Spinal cord (tissue), 9 donors: ENCODE measurements at regions not wholly inside any gene's neighbourhood (a gene's known extent, or its start where the extent isn't known, plus 50 kb on each side); places are given as distances from the start of the nearest gene placed in this dataset.
"Not testable (repeated sequence)": the region's sequence is repeated elsewhere in the genome, so short reads cannot be mapped to it uniquely, and the experiment has no call there.

ENCODE experiments used
- DNase-seq, 6 donors: peaks; one replicate each; pipeline versions ENCODE4 v3.0.0 to v3.0.0-alpha.2; 2013 to 2015; ENCODE audit warnings: low spot score in 6 of 6, low read depth in 4 of 6
- H3K27ac ChIP-seq: one replicate; pipeline ENCODE4 v1.5.1; 2013; ENCODE audit warnings: low read depth, low read length, control low read depth
- H3K27me3 ChIP-seq: one replicate; pipeline ENCODE4 v1.6.1; 2013; ENCODE audit warnings: low read length; ENCODE audit not compliant: control insufficient read depth, insufficient read depth
- H3K36me3 ChIP-seq: one replicate; pipeline ENCODE4 v1.6.1; 2013; ENCODE audit warnings: low read length; ENCODE audit not compliant: control insufficient read depth, insufficient read depth
- H3K4me1 ChIP-seq: one replicate; pipeline ENCODE4 v1.6.1; 2013; ENCODE audit warnings: low read length; ENCODE audit not compliant: control insufficient read depth, insufficient read depth
- H3K4me3 ChIP-seq: one replicate; pipeline ENCODE4 v1.5.1; 2013; ENCODE audit warnings: low read depth, low read length, control low read depth
- H3K9me3 ChIP-seq: one replicate; pipeline ENCODE4 v1.6.1; 2013; ENCODE audit warnings: low read length; ENCODE audit not compliant: control insufficient read depth, insufficient read depth
- WGBS: methylation state at CpG from one replicate; pipeline ENCODE4 v1.1.5; 2013; ENCODE audit warnings: missing lambda C conversion rate; ENCODE audit not compliant: insufficient coverage; 5-methylcytosine and 5-hydroxymethylcytosine counted together
- donor health status: healthy.

- Histone ChIP-seq H3K27me3 (no peaks in the 10 kb centered on the region), H3K36me3 (no peaks in the 10 kb centered on the region), H3K27ac (no peak overlapping the region), H3K4me3 (no peak overlapping the region), H3K9me3 (no peaks in the 10 kb centered on the region), H3K4me1 (no peaks in the 10 kb centered on the region)
- 83% methylated on average over 9 of the region's 9 CpGs for WGBS
- DNase-seq = no peak
Measured at GRCh38 chr14:105857826-105858675, 331.7 kb downstream of the TMEM121 start.

GRCh38 chr14:105858676-105859025, 332.3 kb downstream of the TMEM121 start:
- 89% methylated on average over 4 of the region's 4 CpGs for WGBS

DNA sequence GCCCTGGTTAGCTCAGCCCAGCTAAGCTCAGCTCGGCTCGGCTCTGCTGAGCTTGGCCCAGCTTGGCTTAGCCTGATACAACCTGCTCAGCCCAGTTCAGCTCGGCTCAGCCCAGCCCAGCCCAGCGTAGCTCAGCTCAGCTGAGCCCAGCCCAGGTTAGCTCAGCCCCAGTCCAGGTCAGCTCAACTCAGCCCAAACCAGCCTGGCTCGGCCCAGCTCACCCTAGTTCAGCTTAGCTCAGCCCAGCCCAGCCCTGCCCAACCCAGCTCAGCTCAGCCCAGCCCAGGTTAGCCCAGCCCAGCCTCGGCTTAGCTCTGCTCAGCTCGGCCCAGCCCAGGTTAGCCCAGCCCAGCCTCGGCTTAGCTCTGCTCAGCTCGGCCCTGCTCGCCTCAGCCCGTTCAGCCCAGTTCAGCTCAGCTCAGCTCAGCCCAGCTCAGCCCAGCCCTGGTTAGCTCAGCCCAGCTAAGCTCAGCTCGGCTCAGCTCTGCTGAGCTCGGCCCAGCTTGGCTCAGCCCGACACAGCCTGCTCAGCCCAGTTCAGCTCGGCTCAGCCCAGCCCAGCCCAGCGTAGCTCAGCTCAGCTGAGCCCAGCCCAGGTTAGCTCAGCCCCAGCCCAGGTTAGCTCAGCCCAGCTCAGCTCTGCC, 332.8 kb downstream of the TMEM121 start:
- H3K4me1 ChIP-seq, H3K27ac ChIP-seq, H3K9me3 ChIP-seq, H3K27me3 ChIP-seq, H3K36me3 ChIP-seq, H3K4me3 ChIP-seq, DNase-seq: not testable (repeated sequence)
- WGBS = 72% methylated on average over 14 of the region's 16 CpGs

More at GRCh38 chr14:105858676-105859025, 332.3 kb downstream of the TMEM121 start:
- no peaks in the 10 kb centered on the region for H3K27me3 ChIP-seq
- no peak overlapping the region for H3K27ac ChIP-seq
- H3K36me3 ChIP-seq = no peaks in the 10 kb centered on the region
- no peak overlapping the region for H3K4me3 ChIP-seq
- no peaks in the 10 kb centered on the region for H3K4me1 ChIP-seq
- no peaks in the 10 kb centered on the region for H3K9me3 ChIP-seq
- DNase-seq = no peak

- Histone ChIP-seq H3K9me3 (peaks cover 1% of the 10 kb centered on the region), H3K4me1 (no peaks in the 10 kb centered on the region), H3K27me3 (no peaks in the 10 kb centered on the region), H3K36me3 (no peaks in the 10 kb centered on the region), H3K27ac (no peak overlapping the region), H3K4me3 (no peak overlapping the region)
- no peak for DNase-seq
- 83% methylated on average over 10 of the region's 11 CpGs for WGBS
Measured at GRCh38 chr14:105859717-105860614, 333.6 kb downstream of the TMEM121 start.

DNA sequence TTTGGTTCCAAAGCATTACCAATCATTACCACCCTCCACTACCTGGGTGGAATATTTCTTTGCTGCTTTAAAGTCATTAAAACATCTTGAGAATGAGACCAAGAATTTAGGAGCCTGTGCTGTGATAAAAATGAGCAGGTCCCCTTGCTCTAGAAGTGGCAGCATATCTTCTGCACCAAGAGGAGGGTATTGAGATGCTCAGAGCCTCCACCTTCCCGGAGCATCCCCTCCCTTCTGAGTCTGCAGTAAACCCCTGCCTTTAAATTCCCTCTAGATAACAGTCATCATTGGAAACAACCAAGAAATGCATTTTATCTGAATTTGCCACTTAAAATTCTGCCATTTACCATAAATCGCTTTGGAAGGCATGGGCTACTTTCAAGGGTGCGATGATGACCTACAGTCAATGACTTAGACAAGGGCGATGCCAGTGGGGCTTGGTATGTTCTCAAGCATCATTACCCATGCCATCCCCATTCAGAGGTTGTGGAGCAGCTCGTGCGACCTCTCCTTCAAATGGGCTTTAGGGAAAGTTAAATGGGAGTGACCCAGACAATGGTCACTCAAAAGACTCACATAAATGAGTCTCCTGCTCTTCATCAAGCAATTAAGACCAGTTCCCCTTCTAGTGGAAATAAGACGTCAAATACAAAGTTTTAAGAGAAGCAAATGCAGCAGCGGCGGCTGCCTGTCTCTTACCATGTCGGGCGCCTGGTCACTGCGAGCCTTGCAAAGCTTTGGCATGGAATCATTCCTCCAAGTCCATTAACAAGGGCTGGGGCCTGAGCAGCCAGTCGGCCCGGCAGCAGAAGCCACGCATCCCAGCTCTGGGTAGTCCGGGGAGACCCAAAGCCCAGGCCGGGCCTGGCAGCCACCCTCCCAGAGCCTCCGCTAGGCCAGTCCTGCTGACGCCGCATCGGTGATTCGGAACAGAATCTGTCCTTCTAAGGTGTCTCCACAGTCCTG, 334.5 kb downstream of the TMEM121 start:
- no peak overlapping the region for H3K27ac ChIP-seq
- peaks cover 2% of the 10 kb centered on the region for H3K9me3 ChIP-seq
- no peaks in the 10 kb centered on the region for H3K27me3 ChIP-seq
- no peaks in the 10 kb centered on the region for H3K36me3 ChIP-seq
- H3K4me3 ChIP-seq = no peak overlapping the region
- H3K4me1 ChIP-seq = no peaks in the 10 kb centered on the region
- DNase-seq = no peak
- 87% methylated on average over 14 of the region's 22 CpGs for WGBS

DNA sequence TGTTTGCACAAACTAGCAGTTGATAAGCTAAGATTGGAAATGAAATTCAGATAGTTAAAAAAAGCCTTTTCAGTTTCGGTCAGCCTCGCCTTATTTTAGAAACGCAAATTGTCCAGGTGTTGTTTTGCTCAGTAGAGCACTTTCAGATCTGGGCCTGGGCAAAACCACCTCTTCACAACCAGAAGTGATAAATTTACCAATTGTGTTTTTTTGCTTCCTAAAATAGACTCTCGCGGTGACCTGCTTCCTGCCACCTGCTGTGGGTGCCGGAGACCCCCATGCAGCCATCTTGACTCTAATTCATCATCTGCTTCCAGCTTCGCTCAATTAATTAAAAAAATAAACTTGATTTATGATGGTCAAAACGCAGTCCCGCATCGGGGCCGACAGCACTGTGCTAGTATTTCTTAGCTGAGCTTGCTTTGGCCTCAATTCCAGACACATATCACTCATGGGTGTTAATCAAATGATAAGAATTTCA, 335.6 kb downstream of the TMEM121 start:
- Histone ChIP-seq H3K4me1 (no peaks in the 10 kb centered on the region), H3K4me3 (no peak overlapping the region), H3K36me3 (no peaks in the 10 kb centered on the region), H3K27ac (no peak overlapping the region), H3K9me3 (peaks cover 2% of the 10 kb centered on the region), H3K27me3 (no peaks in the 10 kb centered on the region)
- no peak for DNase-seq
- WGBS = 100% methylated on average over 1 of the region's 11 CpGs

- Histone ChIP-seq H3K27ac (no peak overlapping the region), H3K9me3 (peaks cover 2% of the 10 kb centered on the region), H3K27me3 (no peaks in the 10 kb centered on the region), H3K4me3 (no peak overlapping the region), H3K4me1 (no peaks in the 10 kb centered on the region), H3K36me3 (no peaks in the 10 kb centered on the region)
- 81% methylated on average over 18 of the region's 20 CpGs for WGBS
- DNase-seq = no peak
Measured at GRCh38 chr14:105862581-105863239, 336.3 kb downstream of the TMEM121 start.

GRCh38 chr14:105863296-105864108, 337.1 kb downstream of the TMEM121 start:
- DNase-seq = no peak
- Histone ChIP-seq H3K27ac (no peak overlapping the region), H3K4me3 (no peak overlapping the region), H3K36me3 (no peaks in the 10 kb centered on the region), H3K27me3 (no peaks in the 10 kb centered on the region), H3K4me1 (no peaks in the 10 kb centered on the region), H3K9me3 (peaks cover 2% of the 10 kb centered on the region)
- 80% methylated on average over 24 of the region's 25 CpGs for WGBS
